SK-N-SH (cell line): ENCODE measurements at regions not wholly inside any gene's neighbourhood (a gene's known extent, or its start where the extent isn't known, plus 50 kb on each side); places are given as distances from the start of the nearest gene placed in this dataset.

Experiments
- CTCF ChIA-PET: fragments of 300-600, 350-600 bp; formaldehyde crosslinking; extraction: SDS; loops from one replicate; lab custom pipeline; 2021; lab: Yijun Ruan, JAX
- POLR2A ChIA-PET: fragments of 350-600 bp; sonication (Branson Sonifier 250); formaldehyde crosslinking; extraction: SDS; loops from one replicate; lab custom pipeline; 2020; ENCODE audit warnings: antibody characterized with exemption, inconsistent platforms; lab: Yijun Ruan, JAX
- DNase-seq: peaks from one replicate; pipeline ENCODE4 v3.0.0; 2012
- H2AFZ ChIP-seq: fragments of 200-600 bp; sonication (generic); 2 replicates; pipeline ENCODE4 v1.8.1; 2016; ENCODE audit warnings: antibody characterized with exemption, mild to moderate bottlenecking, low read depth
- H3F3A ChIP-seq: fragments of 200-600 bp; sonication (generic); replicated peaks from 2 replicates; pipeline ENCODE3; 2016; ENCODE audit warnings: antibody characterized with exemption, mild to moderate bottlenecking; ENCODE audit not compliant: insufficient read depth
- H3K27ac ChIP-seq, 2 experiments: fragments of 200-500 bp in 1 of 2; fragments of 200-600 bp in 1 of 2; sonication (Bioruptor generic) in 1 of 2; sonication (generic), shearing (Covaris generic) in 1 of 2; 2 replicates each; pipeline versions ENCODE4 v1.5.1 to v1.6.1; 2014 to 2016; ENCODE audit warnings: low read depth in 2 of 2, inconsistent platforms in 1 of 2, low read length in 1 of 2, mild to moderate bottlenecking in 1 of 2, mixed read lengths in 1 of 2
- H3K27me3 ChIP-seq: fragments of 200-600 bp; sonication (generic), shearing (Covaris generic); 2 replicates; pipeline ENCODE4 v1.6.1; 2016; ENCODE audit warnings: mixed run types; ENCODE audit not compliant: insufficient read depth
- H3K36me3 ChIP-seq, 2 experiments: fragments of 200-500 bp in 1 of 2; fragments of 200-600 bp in 1 of 2; sonication (Bioruptor generic) in 1 of 2; sonication (generic) in 1 of 2; replicated peaks in 1 of 2; 2 replicates each; pipeline versions ENCODE3 to v1.5.1; 2014 to 2016; ENCODE audit warnings: low read length in 1 of 2, mild to moderate bottlenecking in 1 of 2; ENCODE audit not compliant: insufficient read depth in 2 of 2, control insufficient read depth in 1 of 2
- H3K4me1 ChIP-seq, 2 experiments: fragments of 200-500 bp in 1 of 2; fragments of 200-600 bp in 1 of 2; sonication (Bioruptor generic) in 1 of 2; sonication (generic), shearing (Covaris generic) in 1 of 2; 2 replicates each; pipeline versions ENCODE4 v1.5.1 to v1.6.1; 2014 to 2016; ENCODE audit warnings: low read depth in 1 of 2, low read length in 1 of 2, mixed run types in 1 of 2; ENCODE audit not compliant: insufficient read depth in 2 of 2, control insufficient read depth in 1 of 2
- H3K4me2 ChIP-seq: fragments of 200-600 bp; sonication (generic), shearing (Covaris generic); 2 replicates; pipeline ENCODE4 v1.6.1; 2017; ENCODE audit warnings: mixed run types
- H3K4me3 ChIP-seq, 2 experiments: fragments of 200-500 bp in 1 of 2; fragments of 200-600 bp in 1 of 2; sonication (Bioruptor generic) in 1 of 2; sonication (generic), shearing (Covaris generic) in 1 of 2; 2 replicates each; pipeline versions ENCODE4 v1.5.1 to v1.8.1; 2014 to 2016; ENCODE audit warnings: low read depth in 2 of 2, inconsistent platforms in 1 of 2, low read length in 1 of 2, mild to moderate bottlenecking in 1 of 2, mixed read lengths in 1 of 2, moderate library complexity in 1 of 2
- H3K79me2 ChIP-seq: fragments of 200-600 bp; sonication (generic); 2 replicates; pipeline ENCODE4 v1.8.1; 2017; ENCODE audit warnings: mild to moderate bottlenecking; ENCODE audit not compliant: insufficient read depth
- H3K9ac ChIP-seq: fragments of 200-600 bp; sonication (generic); 2 replicates; pipeline ENCODE4 v1.6.1; 2017; ENCODE audit warnings: mixed run types
- H3K9me2 ChIP-seq: fragments of 200-600 bp; sonication (generic); 2 replicates; pipeline ENCODE4 v1.6.1; 2017; ENCODE audit warnings: mixed run types
- H3K9me3 ChIP-seq: fragments of 200-600 bp; sonication (generic); 2 replicates; pipeline ENCODE4 v1.6.1; 2017; ENCODE audit warnings: mixed run types, mild to moderate bottlenecking, moderate library complexity
- H4K20me1 ChIP-seq: fragments of 200-600 bp; sonication (generic); 2 replicates; pipeline ENCODE4 v1.6.1; 2017; ENCODE audit warnings: mild to moderate bottlenecking, mixed run types; ENCODE audit not compliant: insufficient read depth
- CHD2 ChIP-seq: fragments of 150-350 bp; IDR thresholded peaks from 2 replicates; pipeline ENCODE4 v1.6.1; 2018; ENCODE audit warnings: low read length; ENCODE audit not compliant: partially characterized antibody
- EZH2phosphoT487 ChIP-seq: fragments of 200-600 bp; sonication (generic); IDR thresholded peaks from 2 replicates; pipeline ENCODE4 v1.6.1; 2017; ENCODE audit warnings: low read depth, mixed run types, mild to moderate bottlenecking, antibody characterized with exemption, moderate library complexity, borderline replicate concordance
- FOXM1 ChIP-seq: IDR thresholded peaks from 2 replicates; pipeline ENCODE4 v1.4.0; 2012; ENCODE audit warnings: low read depth, mild to moderate bottlenecking
- GABPA ChIP-seq: IDR thresholded peaks from 2 replicates; pipeline ENCODE4 v1.4.0; 2012; ENCODE audit warnings: low read depth, mild to moderate bottlenecking
- IRF3 ChIP-seq: fragments of 150-350 bp; IDR thresholded peaks from 2 replicates; pipeline ENCODE4 v1.6.1; 2016; ENCODE audit warnings: mild to moderate bottlenecking, low read depth, low read length
- JUND ChIP-seq: IDR thresholded peaks from 2 replicates; pipeline ENCODE4 v1.4.0; 2012
- MAX ChIP-seq: IDR thresholded peaks from 2 replicates; pipeline ENCODE4 v1.4.0; 2012; ENCODE audit warnings: low read depth
- MXI1 ChIP-seq: IDR thresholded peaks from 2 replicates; pipeline ENCODE4 v1.6.1; 2012; ENCODE audit warnings: mild to moderate bottlenecking, low read depth, low read length, improper control_type of control experiment
- POLR2AphosphoS5 ChIP-seq: IDR thresholded peaks from 2 replicates; pipeline ENCODE4 v1.6.1; 2012; ENCODE audit warnings: low read depth, low read length
- RAD21 ChIP-seq: IDR thresholded peaks from 2 replicates; pipeline ENCODE4 v1.6.1; 2012; ENCODE audit warnings: mild to moderate bottlenecking, low read length
- RCOR1 ChIP-seq: fragments of 150-350 bp; IDR thresholded peaks from 2 replicates; pipeline ENCODE4 v1.6.1; 2017; ENCODE audit warnings: antibody characterized with exemption, low read length
- REST ChIP-seq: IDR thresholded peaks from 2 replicates; pipeline ENCODE4 v1.6.1; 2012; ENCODE audit warnings: mild to moderate bottlenecking, low read depth, low read length, moderate library complexity
- RFX5 ChIP-seq: IDR thresholded peaks from 2 replicates; pipeline ENCODE4 v1.6.1; 2012; ENCODE audit warnings: mild to moderate bottlenecking, improper control_type of control experiment, low read length
- RXRA ChIP-seq: IDR thresholded peaks from 2 replicates; pipeline ENCODE4 v1.4.0; 2012; ENCODE audit warnings: low read depth, mild to moderate bottlenecking, borderline replicate concordance
- SMC3 ChIP-seq: IDR thresholded peaks from 2 replicates; pipeline ENCODE4 v1.6.1; 2012; ENCODE audit warnings: low read depth, low read length, improper control_type of control experiment
- TCF12 ChIP-seq: IDR thresholded peaks from 2 replicates; pipeline ENCODE4 v1.4.0; 2012
- USF1 ChIP-seq: IDR thresholded peaks from 2 replicates; pipeline ENCODE4 v1.4.0; 2012; ENCODE audit warnings: low read depth, borderline replicate concordance
- USF2 ChIP-seq: fragments of 150-350 bp; IDR thresholded peaks from 2 replicates; pipeline ENCODE4 v1.6.1; 2017; ENCODE audit warnings: antibody characterized with exemption, low read length, low read depth, borderline replicate concordance
- WGBS: methylation state at CpG from one replicate; pipeline ENCODE4 v1.1.6; 2017; ENCODE audit warnings: low lambda C conversion rate; 5-methylcytosine and 5-hydroxymethylcytosine counted together

GRCh38 chr14:82124511-82124910 is 590.9 kb upstream of the SEL1L start:
- H3K27ac ChIP-seq: no peak overlapping the region
- WGBS: 0% methylated on average over 2 of the region's 2 CpGs
- no peaks in the 10 kb centered on the region for H3K79me2 ChIP-seq
- POLR2A ChIA-PET: no interaction called here
- H3K9me3 ChIP-seq: peaks cover 4% of the 10 kb centered on the region; the same call in 1 of the 2 replicates
- TF ChIP-seq REST: no peak
- TF ChIP-seq USF1: no peak
- no peak for TF ChIP-seq GABPA
- TF ChIP-seq MAX: no peak
- TF ChIP-seq, all 33 proteins: peak for 0
- Histone ChIP-seq H3K9me2 (no peaks in the 10 kb centered on the region), H3F3A (no peaks in the 10 kb centered on the region), H3K36me3 (no peaks in the 10 kb centered on the region), H3K9ac (no peak overlapping the region), H3K4me2 (no peak overlapping the region), H3K4me3 (no peak overlapping the region), H3K27me3 (no peaks in the 10 kb centered on the region), H2AFZ (no peak overlapping the region), H3K4me1 (no peaks in the 10 kb centered on the region), H4K20me1 (no peaks in the 10 kb centered on the region)
- no peak for DNase-seq
- CTCF ChIA-PET: no interaction called here

- H3K9me2 ChIP-seq: no peaks in the 10 kb centered on the region
- no peak overlapping the region for H2AFZ ChIP-seq
- CTCF ChIA-PET: no interaction called here
- H3K27ac ChIP-seq: no peak overlapping the region
- H3K27me3 ChIP-seq: no peaks in the 10 kb centered on the region
- POLR2A ChIA-PET: no interaction called here
- WGBS: 3% methylated on average over 2 of the region's 2 CpGs
- H3F3A ChIP-seq: no peaks in the 10 kb centered on the region
- H3K36me3 ChIP-seq: no peaks in the 10 kb centered on the region
- no peak for DNase-seq
- H3K9me3 ChIP-seq: peaks cover 4% of the 10 kb centered on the region; the same call in 1 of the 2 replicates
- H3K79me2 ChIP-seq: no peaks in the 10 kb centered on the region
- H3K4me2 ChIP-seq: no peak overlapping the region
- H3K4me1 ChIP-seq: no peaks in the 10 kb centered on the region
- H3K9ac ChIP-seq: no peak overlapping the region
- TF ChIP-seq CHD2 (no peak), FOXM1 (no peak), GABPA (no peak), MXI1 (no peak), TCF12 (no peak), USF2 (no peak), RFX5 (no peak), POLR2AphosphoS5 (no peak), RCOR1 (no peak), MAX (no peak), RAD21 (no peak), JUND (no peak), EZH2phosphoT487 (no peak), SMC3 (no peak), RXRA (no peak), IRF3 (no peak)
- no peaks in the 10 kb centered on the region for H4K20me1 ChIP-seq
- H3K4me3 ChIP-seq: no peak overlapping the region
These were observed 592.4 kb upstream of the SEL1L start for GRCh38 chr14:82126006-82126405.
